H1 (cell line): ENCODE measurements at regions not wholly inside any gene's neighbourhood (a gene's known extent, or its start where the extent isn't known, plus 50 kb on each side); places are given as distances from the start of the nearest gene placed in this dataset.

ENCODE experiments used
- CTCF ChIA-PET: fragments of 300-600 bp; sonication (Branson Sonifier 250); formaldehyde crosslinking; loops from one replicate; lab custom pipeline; 2021; ENCODE audit not compliant: partially characterized antibody; lab: Charles Lee
- POLR2A ChIA-PET: fragments of 300-600 bp; sonication (Branson Sonifier 250); formaldehyde crosslinking; loops from one replicate; lab custom pipeline; 2021; ENCODE audit warnings: inconsistent platforms; ENCODE audit not compliant: partially characterized antibody; lab: Charles Lee
- DNase-seq, 2 experiments: peaks; one replicate each; pipeline versions ENCODE4 v3.0.0 to v3.0.0-alpha.2; 2010 to 2022; ENCODE audit warnings: low spot score in 2 of 2, low read depth in 1 of 2, mixed read lengths in 1 of 2
- FAIRE-seq: peaks from 2 replicates; lab custom pipeline; 2011; peaks lifted over from hg19 to GRCh38; lab: Jason Lieb, UNC
- H2AFZ ChIP-seq: 2 replicates; pipeline ENCODE4 v1.8.1; 2012; ENCODE audit warnings: low read length, inconsistent platforms
- H2AK5ac ChIP-seq: 2 replicates; pipeline ENCODE4 v1.6.1; 2013; ENCODE audit warnings: low read depth, low read length
- H2BK120ac ChIP-seq: replicated peaks from 2 replicates; pipeline ENCODE3; 2013; ENCODE audit warnings: low read depth, low read length, inconsistent platforms
- H2BK12ac ChIP-seq: 2 replicates; pipeline ENCODE4 v1.6.1; 2013; ENCODE audit warnings: low read depth, low read length
- H2BK15ac ChIP-seq: 2 replicates; pipeline ENCODE4 v1.6.1; 2013; ENCODE audit warnings: low read length
- H2BK20ac ChIP-seq: 2 replicates; pipeline ENCODE4 v1.6.1; 2013; ENCODE audit warnings: low read length
- H2BK5ac ChIP-seq: 2 replicates; pipeline ENCODE4 v1.6.1; 2013; ENCODE audit warnings: low read depth, low read length
- H3K14ac ChIP-seq: 2 replicates; pipeline ENCODE4 v1.6.1; 2013; ENCODE audit warnings: inconsistent platforms; ENCODE audit not compliant: insufficient read length
- H3K18ac ChIP-seq: 2 replicates; pipeline ENCODE4 v1.6.1; 2013; ENCODE audit warnings: low read length; ENCODE audit errors: extremely low read depth
- H3K23ac ChIP-seq: 2 replicates; pipeline ENCODE4 v1.6.1; 2013; ENCODE audit warnings: inconsistent platforms; ENCODE audit not compliant: insufficient read length
- H3K23me2 ChIP-seq: 2 replicates; pipeline ENCODE4 v1.6.1; 2013; ENCODE audit warnings: low read depth, low read length
- H3K27ac ChIP-seq: 2 replicates; pipeline ENCODE4 v1.6.1; 2011; ENCODE audit warnings: low read depth, low read length, inconsistent platforms
- H3K27me3 ChIP-seq, 4 experiments: replicated peaks in 1 of 4; 1 replicate in 1 of 4; 2 replicates in 3 of 4; pipeline versions ENCODE4 v1.6.1 to v1.8.1; 2011 to 2013; ENCODE audit warnings: low read length in 3 of 4, mild to moderate bottlenecking in 3 of 4, inconsistent platforms in 2 of 4, mixed read lengths in 2 of 4, moderate library complexity in 1 of 4; ENCODE audit not compliant: control insufficient read depth in 3 of 4, insufficient read depth in 3 of 4; ENCODE audit errors: extremely low read depth in 1 of 4
- H3K36me3 ChIP-seq, 4 experiments: 2 replicates each; pipeline versions ENCODE4 v1.6.1 to v1.8.1; 2011 to 2013; ENCODE audit warnings: mild to moderate bottlenecking in 4 of 4, low read length in 3 of 4, moderate library complexity in 2 of 4, control low read depth in 1 of 4, inconsistent platforms in 1 of 4; ENCODE audit not compliant: insufficient read depth in 4 of 4, control insufficient read depth in 2 of 4
- H3K4ac ChIP-seq: replicated peaks from 2 replicates; pipeline ENCODE3; 2013; ENCODE audit warnings: low read length, low read depth, mixed read lengths, inconsistent platforms; ENCODE audit not compliant: insufficient read length
- H3K4me1 ChIP-seq, 4 experiments: replicated peaks in 1 of 4; 1 replicate in 1 of 4; 2 replicates in 3 of 4; pipeline versions ENCODE4 v1.6.1 to v1.8.1; 2011 to 2013; ENCODE audit warnings: low read length in 3 of 4, inconsistent platforms in 2 of 4, mixed read lengths in 1 of 4; ENCODE audit not compliant: insufficient read depth in 4 of 4, control insufficient read depth in 3 of 4
- H3K4me2 ChIP-seq, 2 experiments: 2 replicates each; pipeline versions ENCODE4 v1.6.1 to v1.8.1; 2011 to 2013; ENCODE audit warnings: low read depth in 2 of 2, low read length in 2 of 2, control low read depth in 1 of 2, inconsistent platforms in 1 of 2, mild to moderate bottlenecking in 1 of 2; ENCODE audit not compliant: insufficient read depth in 1 of 2
- H3K4me3 ChIP-seq, 4 experiments: fragments of 200-600, 300-600 bp in 1 of 4; sonication (generic), shearing (Covaris generic), sonication (Bioruptor Twin) in 1 of 4; 2 replicates each; pipeline versions ENCODE4 v1.5.1 to v1.8.1; 2011 to 2016; ENCODE audit warnings: low read length in 4 of 4, low read depth in 3 of 4, control low read depth in 2 of 4, inconsistent platforms in 2 of 4, mild to moderate bottlenecking in 2 of 4, mixed read lengths in 1 of 4, moderate library complexity in 1 of 4; ENCODE audit not compliant: insufficient read depth in 2 of 4; ENCODE audit errors: extremely low read depth in 1 of 4
- H3K56ac ChIP-seq: replicated peaks from 2 replicates; pipeline ENCODE3; 2013; ENCODE audit warnings: low read depth, mild to moderate bottlenecking, mixed read lengths, low read length, inconsistent platforms; ENCODE audit not compliant: insufficient read length
- H3K79me1 ChIP-seq: 2 replicates; pipeline ENCODE4 v1.6.1; 2013; ENCODE audit warnings: low read depth, low read length, control low read depth
- H3K79me2 ChIP-seq, 2 experiments: 2 replicates each; pipeline versions ENCODE4 v1.6.1 to v1.8.1; 2012 to 2013; ENCODE audit warnings: low read length in 2 of 2, mild to moderate bottlenecking in 2 of 2, inconsistent platforms in 1 of 2; ENCODE audit not compliant: insufficient read depth in 2 of 2, control insufficient read depth in 1 of 2
- H3K9ac ChIP-seq, 4 experiments: replicated peaks in 1 of 4; 1 replicate in 1 of 4; 2 replicates in 3 of 4; pipeline versions ENCODE4 v1.6.1 to v1.8.1; 2011 to 2013; ENCODE audit warnings: low read depth in 3 of 4, low read length in 3 of 4, control low read depth in 2 of 4, mild to moderate bottlenecking in 2 of 4, moderate library complexity in 2 of 4, inconsistent platforms in 1 of 4; ENCODE audit errors: extremely low read depth in 1 of 4
- H3K9me3 ChIP-seq, 2 experiments: 2 replicates each; pipeline versions ENCODE4 v1.6.1 to v1.8.1; 2012 to 2013; ENCODE audit warnings: mild to moderate bottlenecking in 2 of 2, moderate library complexity in 2 of 2, control low read depth in 1 of 2, inconsistent platforms in 1 of 2, low read depth in 1 of 2, low read length in 1 of 2, mixed read lengths in 1 of 2; ENCODE audit not compliant: insufficient read depth in 2 of 2
- H4K20me1 ChIP-seq, 2 experiments: replicated peaks in 1 of 2; 2 replicates each; pipeline versions ENCODE3 to v1.8.1; 2011 to 2013; ENCODE audit warnings: inconsistent platforms in 2 of 2, low read length in 2 of 2, mild to moderate bottlenecking in 1 of 2; ENCODE audit not compliant: insufficient read depth in 2 of 2, control insufficient read depth in 1 of 2
- H4K5ac ChIP-seq: 2 replicates; pipeline ENCODE4 v1.6.1; 2013; ENCODE audit warnings: low read length, low read depth, mixed read lengths, inconsistent platforms; ENCODE audit not compliant: insufficient read length
- H4K8ac ChIP-seq: 2 replicates; pipeline ENCODE4 v1.8.0; 2013; ENCODE audit warnings: mild to moderate bottlenecking, moderate library complexity, low read length, inconsistent platforms; ENCODE audit not compliant: insufficient read depth; ENCODE audit errors: extremely low read depth
- H4K91ac ChIP-seq: replicated peaks from 2 replicates; pipeline ENCODE3; 2013; ENCODE audit warnings: low read length, mixed read lengths, inconsistent platforms; ENCODE audit not compliant: insufficient read length
- ASH2L ChIP-seq: fragments of 200-600, 300-600 bp; sonication (generic); IDR thresholded peaks from one replicate; pipeline ENCODE4 v1.7.1; 2017; ENCODE audit warnings: low read length
- BACH1 ChIP-seq: IDR thresholded peaks from 2 replicates; pipeline ENCODE4 v1.6.1; 2012; ENCODE audit warnings: low read length, improper control_type of control experiment
- BRCA1 ChIP-seq: IDR thresholded peaks from 2 replicates; pipeline ENCODE4 v1.6.1; 2012; ENCODE audit warnings: low read depth, low read length, improper control_type of control experiment
- CTBP2 ChIP-seq: IDR thresholded peaks from 2 replicates; pipeline ENCODE4 v1.7.0; 2011; ENCODE audit warnings: borderline replicate concordance, mild to moderate bottlenecking, moderate library complexity, mixed read lengths, low read length; ENCODE audit not compliant: insufficient read depth, insufficient read length
- EGR1 ChIP-seq: IDR thresholded peaks from 2 replicates; pipeline ENCODE4 v1.6.1; 2011; ENCODE audit warnings: low read depth, low read length, borderline replicate concordance
- JUN ChIP-seq: IDR thresholded peaks from 2 replicates; pipeline ENCODE4 v1.6.1; 2011; ENCODE audit warnings: low read depth, mild to moderate bottlenecking, improper control_type of control experiment, low read length
- MAFK ChIP-seq: IDR thresholded peaks from 2 replicates; pipeline ENCODE4 v1.6.1; 2012; ENCODE audit warnings: low read depth, mild to moderate bottlenecking, improper control_type of control experiment, low read length
- RNF2 ChIP-seq: fragments of 200-900, 300-1000 bp; sonication (generic); IDR thresholded peaks from 2 replicates; pipeline ENCODE4 v1.7.1; 2016; ENCODE audit warnings: borderline replicate concordance, low read depth, mild to moderate bottlenecking, antibody characterized with exemption, low read length; ENCODE audit not compliant: poor library complexity, severe bottlenecking; ENCODE audit errors: missing control alignments
- RXRA ChIP-seq: IDR thresholded peaks from 2 replicates; pipeline ENCODE4 v1.6.1; 2011; ENCODE audit warnings: low read depth, mild to moderate bottlenecking, low read length, moderate library complexity; ENCODE audit not compliant: insufficient read depth
- SP4 ChIP-seq: IDR thresholded peaks from 2 replicates; pipeline ENCODE4 v1.6.1; 2012; ENCODE audit warnings: low read length, inconsistent platforms
- WGBS, 2 experiments: shearing (Covaris generic) in 1 of 2; methylation state at CpG; one replicate each; pipeline versions ENCODE4 v1.1.6 to v1.1.7; 2013 to 2015; ENCODE audit warnings: low lambda C conversion rate in 2 of 2, mixed read lengths in 2 of 2, inconsistent platforms in 1 of 2, low coverage in 1 of 2, missing lambda C conversion rate in 1 of 2; ENCODE audit not compliant: insufficient replicate concordance in 2 of 2, insufficient coverage in 1 of 2, insufficient read length in 1 of 2; ENCODE audit errors: extremely low coverage in 1 of 2, missing lambda C conversion rate in 1 of 2; 5-methylcytosine and 5-hydroxymethylcytosine counted together
- TF ChIP-seq, protein P1 (sequence below), 3 experiments: IDR thresholded peaks; 1 replicate in 2 of 3; 2 replicates in 1 of 3; pipeline versions ENCODE4 v1.5.1 to v1.6.1; 2011; ENCODE audit warnings: low read length in 3 of 3, mild to moderate bottlenecking in 3 of 3, inconsistent platforms in 2 of 3, low read depth in 1 of 3, moderate library complexity in 1 of 3; ENCODE audit not compliant: insufficient read depth in 1 of 3; ENCODE audit errors: control extremely low read depth in 1 of 3

DNA sequence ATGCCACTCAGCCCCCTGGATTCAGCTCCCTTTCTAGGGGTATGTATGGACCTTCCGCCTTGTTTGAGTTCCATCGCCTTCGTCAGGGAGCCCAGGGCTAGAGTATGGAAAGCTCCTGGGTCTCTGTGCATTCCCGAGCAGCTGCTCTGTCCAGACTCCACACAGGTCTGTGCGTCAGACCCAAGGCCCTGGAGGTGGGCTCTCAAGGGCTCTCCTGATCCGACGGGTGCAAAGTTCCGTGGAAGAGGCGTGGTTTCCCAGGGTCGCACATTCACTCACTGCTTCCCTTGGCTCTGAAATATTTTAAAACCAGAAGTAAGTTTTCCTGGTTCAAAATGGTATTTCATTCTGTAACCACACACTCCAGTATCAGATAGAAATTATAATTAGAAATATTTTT lies 863.2 kb downstream of the TRIML1 start:
- FAIRE-seq (no peak), DNase-seq (no peak)
- no peaks in the 10 kb centered on the region for H3K27me3 ChIP-seq
- no peak overlapping the region for H3K4ac ChIP-seq
- CTCF ChIA-PET, result no interaction called here
- no peak overlapping the region for H3K14ac ChIP-seq
- H3K4me1 ChIP-seq, result no peaks in the 10 kb centered on the region
- H3K56ac ChIP-seq, result no peak overlapping the region
- no peak overlapping the region for H4K8ac ChIP-seq
- no peak overlapping the region for H2AFZ ChIP-seq
- H3K23me2 ChIP-seq, result no peaks in the 10 kb centered on the region
- H3K4me3 ChIP-seq, result no peak overlapping the region
- H2BK12ac ChIP-seq, result no peak overlapping the region
- whole genome bisulfite sequencing, 2 experiments, result 96% methylated on average over 10 of the region's 10 CpGs; no CpG with 5 or more reads in 1 of the 2 experiments
- H2AK5ac ChIP-seq, result no peak overlapping the region
- no peak overlapping the region for H4K5ac ChIP-seq
- no peak overlapping the region for H2BK20ac ChIP-seq
- no peak overlapping the region for H2BK120ac ChIP-seq
- POLR2A ChIA-PET, result no interaction called here
- no peak overlapping the region for H3K27ac ChIP-seq
- no peak overlapping the region for H3K23ac ChIP-seq
- H3K9me3 ChIP-seq, result peaks cover 0 to 4% of the 10 kb centered on the region in 2 experiments; a peak in 1 of 4 replicates
- H3K9ac ChIP-seq, result no peak overlapping the region
- no peak overlapping the region for H2BK5ac ChIP-seq
- no peak overlapping the region for H2BK15ac ChIP-seq
- no peaks in the 10 kb centered on the region for H3K36me3 ChIP-seq
- H3K79me2 ChIP-seq, result no peaks in the 10 kb centered on the region
- H3K79me1 ChIP-seq, result no peaks in the 10 kb centered on the region
- H4K91ac ChIP-seq, result no peak overlapping the region
- H3K18ac ChIP-seq, result no peak overlapping the region
- H4K20me1 ChIP-seq, result no peaks in the 10 kb centered on the region
- H3K4me2 ChIP-seq, result no peak overlapping the region
- TF ChIP-seq BACH1 (no peak), ASH2L (no peak), JUN (no peak), CTBP2 (no peak), RXRA (no peak), BRCA1 (no peak), RNF2 (no peak), EGR1 (no peak), MAFK (no peak), SP4 (no peak)
- TF ChIP-seq, protein P1, sequence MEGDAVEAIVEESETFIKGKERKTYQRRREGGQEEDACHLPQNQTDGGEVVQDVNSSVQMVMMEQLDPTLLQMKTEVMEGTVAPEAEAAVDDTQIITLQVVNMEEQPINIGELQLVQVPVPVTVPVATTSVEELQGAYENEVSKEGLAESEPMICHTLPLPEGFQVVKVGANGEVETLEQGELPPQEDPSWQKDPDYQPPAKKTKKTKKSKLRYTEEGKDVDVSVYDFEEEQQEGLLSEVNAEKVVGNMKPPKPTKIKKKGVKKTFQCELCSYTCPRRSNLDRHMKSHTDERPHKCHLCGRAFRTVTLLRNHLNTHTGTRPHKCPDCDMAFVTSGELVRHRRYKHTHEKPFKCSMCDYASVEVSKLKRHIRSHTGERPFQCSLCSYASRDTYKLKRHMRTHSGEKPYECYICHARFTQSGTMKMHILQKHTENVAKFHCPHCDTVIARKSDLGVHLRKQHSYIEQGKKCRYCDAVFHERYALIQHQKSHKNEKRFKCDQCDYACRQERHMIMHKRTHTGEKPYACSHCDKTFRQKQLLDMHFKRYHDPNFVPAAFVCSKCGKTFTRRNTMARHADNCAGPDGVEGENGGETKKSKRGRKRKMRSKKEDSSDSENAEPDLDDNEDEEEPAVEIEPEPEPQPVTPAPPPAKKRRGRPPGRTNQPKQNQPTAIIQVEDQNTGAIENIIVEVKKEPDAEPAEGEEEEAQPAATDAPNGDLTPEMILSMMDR (IDR thresholded peaks at IDR 0.05; ENCODE audit: control extremely low read depth in 1 of 3, insufficient read depth in 1 of 3, low read depth in 1 of 3, low read length in 3 of 3), result no peak
